ENCODE measurements at regions not wholly inside any gene's neighbourhood (a gene's known extent, or its start where the extent isn't known, plus 50 kb on each side); places are given as distances from the start of the nearest gene placed in this dataset.

GRCh38 chr2:17070711-17071110, 405.1 kb upstream of the CYRIA start:
- H3K27ac ChIP-seq, result no peak overlapping the region
- H3K4me3 ChIP-seq, result no peak overlapping the region
- no peaks in the 10 kb centered on the region for H3K4me1 ChIP-seq
- H3K9me3 ChIP-seq, result no peaks in the 10 kb centered on the region
- no peaks in the 10 kb centered on the region for H3K36me3 ChIP-seq
- DNase-seq (ENCODE audit: low spot score in 2 of 2), result no peak
- TF ChIP-seq POLR2A (IDR thresholded peaks at IDR 0.05), result no peak
- no peaks in the 10 kb centered on the region for H3K27me3 ChIP-seq
- intact Hi-C loops (cut with DNase I; ENCODE audit: low total_unique reads), result no loop called here

- DNase-seq (ENCODE audit: low spot score in 2 of 2), result no peak
- Histone ChIP-seq H3K36me3 (no peaks in the 10 kb centered on the region), H3K27ac (no peak overlapping the region), H3K4me3 (no peak overlapping the region), H3K27me3 (no peaks in the 10 kb centered on the region), H3K9me3 (no peaks in the 10 kb centered on the region), H3K4me1 (no peaks in the 10 kb centered on the region)
- intact Hi-C loops (cut with DNase I; ENCODE audit: low total_unique reads), result no loop called here
- TF ChIP-seq POLR2A (IDR thresholded peaks at IDR 0.05), result no peak
- TF ChIP-seq CTCF (IDR thresholded peaks at IDR 0.05), result no peak
- no peak for TF ChIP-seq POLR2AphosphoS5 (IDR thresholded peaks at IDR 0.05)
Measured at GRCh38 chr2:17069564-17069963, 403.9 kb upstream of the CYRIA start.

GRCh38 chr2:17068021-17068420, 402.4 kb upstream of the CYRIA start:
- Histone ChIP-seq H3K36me3 (no peaks in the 10 kb centered on the region), H3K4me3 (no peak overlapping the region), H3K27me3 (no peaks in the 10 kb centered on the region), H3K9me3 (no peaks in the 10 kb centered on the region), H3K4me1 (no peaks in the 10 kb centered on the region), H3K27ac (no peak overlapping the region)
- no peak for DNase-seq (ENCODE audit: low spot score in 2 of 2)
- intact Hi-C loops (cut with DNase I; ENCODE audit: low total_unique reads), result no loop called here
- no peak for TF ChIP-seq POLR2A (IDR thresholded peaks at IDR 0.05)
- no peak for TF ChIP-seq CTCF (IDR thresholded peaks at IDR 0.05)
- no peak for TF ChIP-seq POLR2AphosphoS5 (IDR thresholded peaks at IDR 0.05)

- Histone ChIP-seq H3K36me3 (no peaks in the 10 kb centered on the region), H3K9me3 (no peaks in the 10 kb centered on the region), H3K27ac (no peak overlapping the region), H3K4me3 (no peak overlapping the region), H3K27me3 (no peaks in the 10 kb centered on the region), H3K4me1 (no peaks in the 10 kb centered on the region)
- intact Hi-C loops (cut with DNase I; ENCODE audit: low total_unique reads), result no loop called here
- TF ChIP-seq POLR2AphosphoS5 (IDR thresholded peaks at IDR 0.05) (no peak), POLR2A (IDR thresholded peaks at IDR 0.05) (no peak), CTCF (IDR thresholded peaks at IDR 0.05) (no peak)
- DNase-seq (ENCODE audit: low spot score in 2 of 2), result no peak
Measured at GRCh38 chr2:17065536-17065935, 399.9 kb upstream of the CYRIA start.

- H3K36me3 ChIP-seq, result no peaks in the 10 kb centered on the region
- H3K27me3 ChIP-seq, result no peaks in the 10 kb centered on the region
- no peaks in the 10 kb centered on the region for H3K9me3 ChIP-seq
- intact Hi-C loops (cut with DNase I; ENCODE audit: low total_unique reads), result no loop called here
- no peaks in the 10 kb centered on the region for H3K4me1 ChIP-seq
- H3K4me3 ChIP-seq, result no peak overlapping the region
- H3K27ac ChIP-seq, result no peak overlapping the region
- no peak for DNase-seq (ENCODE audit: low spot score in 2 of 2)
- TF ChIP-seq CTCF (IDR thresholded peaks at IDR 0.05), result no peak
- TF ChIP-seq POLR2AphosphoS5 (IDR thresholded peaks at IDR 0.05), result no peak
- TF ChIP-seq POLR2A (IDR thresholded peaks at IDR 0.05), result no peak
Measured at GRCh38 chr2:17061028-17061427, 395.4 kb upstream of the CYRIA start.

- Histone ChIP-seq H3K9me3 (no peaks in the 10 kb centered on the region), H3K4me3 (no peak overlapping the region), H3K4me1 (no peaks in the 10 kb centered on the region), H3K27ac (no peak overlapping the region), H3K36me3 (no peaks in the 10 kb centered on the region), H3K27me3 (no peaks in the 10 kb centered on the region)
- intact Hi-C loops (cut with DNase I; ENCODE audit: low total_unique reads), result no loop called here
- TF ChIP-seq POLR2AphosphoS5 (IDR thresholded peaks at IDR 0.05) (no peak), CTCF (IDR thresholded peaks at IDR 0.05) (no peak), POLR2A (IDR thresholded peaks at IDR 0.05) (no peak)
- no peak for DNase-seq (ENCODE audit: low spot score in 2 of 2)
Measured at GRCh38 chr2:17059458-17059857, 393.8 kb upstream of the CYRIA start.
